HCT116 (cell line): ENCODE measurements at regions not wholly inside any gene's neighbourhood (a gene's known extent, or its start where the extent isn't known, plus 50 kb on each side); places are given as distances from the start of the nearest gene placed in this dataset.

ENCODE experiments used
- ATAC-seq: fragments of 200-7000 bp; cut with Tn5 transposase; 2 replicates; pipeline ENCODE4 v1.9.1; 2020; ENCODE audit warnings: mild to moderate bottlenecking, moderate library complexity
- BruUV-seq: library from RNA; stranded (reverse); fragments of 400-500 nt; replicated peaks from 2 replicates; lab custom pipeline; 2021; lab: Mats Ljungman, UMichigan
- CTCF ChIA-PET: fragments of 300-600 bp; sonication (Branson Sonifier 250); formaldehyde crosslinking; loops from one replicate; lab custom pipeline; 2021; ENCODE audit warnings: antibody characterized with exemption; lab: Charles Lee
- POLR2A ChIA-PET: fragments of 300-600, 350-600 bp; sonication (Branson Sonifier 250); formaldehyde crosslinking; loops from one replicate; lab custom pipeline; 2021; ENCODE audit warnings: antibody characterized with exemption; lab: Charles Lee
- RAD21 ChIA-PET, 2 experiments: fragments of 300-600 bp; sonication (Branson Sonifier 250); formaldehyde crosslinking; loops; one replicate each; lab custom pipeline; 2023; ENCODE audit warnings: low total read pairs in 2 of 2; ENCODE audit not compliant: uncharacterized antibody in 2 of 2, unreplicated experiment in 2 of 2, low non-redundant PET in 1 of 2; lab: Charles Lee
- DNase-seq: peaks from one replicate; pipeline ENCODE4 v3.0.0-alpha.2; 2010; ENCODE audit warnings: low read depth, low spot score
- H2AFZ ChIP-seq: fragments of 200-600 bp; shearing (Covaris generic), sonication (generic); 2 replicates; pipeline ENCODE4 v1.6.1; 2017; ENCODE audit warnings: low read depth, mixed run types, mixed read lengths, antibody characterized with exemption, low read length; ENCODE audit not compliant: poor library complexity, severe bottlenecking
- H3K27ac ChIP-seq: 2 replicates; pipeline ENCODE4 v1.5.1; 2012; ENCODE audit warnings: low read depth, low read length
- H3K27me3 ChIP-seq: fragments of 200-600 bp; sonication (generic); 2 replicates; pipeline ENCODE4 v1.6.1; 2016; ENCODE audit warnings: mixed run types, low read length, mixed read lengths; ENCODE audit not compliant: insufficient read depth
- H3K36me3 ChIP-seq, 2 experiments: fragments of 200-500 bp in 1 of 2; fragments of 200-600 bp in 1 of 2; sonication (Bioruptor generic) in 1 of 2; sonication (generic) in 1 of 2; 2 replicates each; pipeline versions ENCODE4 v1.5.1 to v1.6.1; 2014 to 2016; ENCODE audit warnings: low read length in 2 of 2, inconsistent platforms in 1 of 2, mixed read lengths in 1 of 2, mixed run types in 1 of 2; ENCODE audit not compliant: insufficient read depth in 2 of 2, control insufficient read depth in 1 of 2
- H3K4me1 ChIP-seq, 2 experiments: fragments of 200-600 bp in 1 of 2; sonication (generic) in 1 of 2; 2 replicates each; pipeline versions ENCODE4 v1.5.1 to v1.6.1; 2012 to 2017; ENCODE audit warnings: low read length in 2 of 2, inconsistent platforms in 1 of 2, mild to moderate bottlenecking in 1 of 2, mixed read lengths in 1 of 2, mixed run types in 1 of 2, moderate library complexity in 1 of 2; ENCODE audit not compliant: insufficient read depth in 2 of 2, control insufficient read depth in 1 of 2
- H3K4me2 ChIP-seq: fragments of 200-600 bp; sonication (generic); 2 replicates; pipeline ENCODE4 v1.6.1; 2017; ENCODE audit warnings: mixed run types, low read length, mixed read lengths
- H3K4me3 ChIP-seq, 2 experiments: fragments of 200-600 bp in 1 of 2; sonication (generic) in 1 of 2; replicated peaks in 1 of 2; 2 replicates each; pipeline ENCODE4 v1.5.1; 2011 to 2016; ENCODE audit warnings: low read length in 2 of 2, control low read depth in 1 of 2, low read depth in 1 of 2, mild to moderate bottlenecking in 1 of 2, mixed read lengths in 1 of 2, mixed run types in 1 of 2
- H3K79me2 ChIP-seq: fragments of 200-600 bp; sonication (generic); 2 replicates; pipeline ENCODE4 v1.6.1; 2017; ENCODE audit warnings: mild to moderate bottlenecking, mixed run types, low read length, moderate library complexity, mixed read lengths; ENCODE audit not compliant: insufficient read depth
- H3K9ac ChIP-seq: fragments of 200-600 bp; sonication (generic); 2 replicates; pipeline ENCODE4 v1.6.1; 2016; ENCODE audit warnings: low read length, mixed read lengths
- H3K9me2 ChIP-seq: fragments of 200-600 bp; sonication (generic), shearing (Covaris generic); 2 replicates; pipeline ENCODE4 v1.6.1; 2017; ENCODE audit warnings: mixed run types, mild to moderate bottlenecking, moderate library complexity; ENCODE audit not compliant: insufficient read depth
- H3K9me3 ChIP-seq, 2 experiments: fragments of 200-500 bp in 1 of 2; fragments of 200-600 bp in 1 of 2; sonication (Bioruptor generic) in 1 of 2; sonication (generic) in 1 of 2; 2 replicates each; pipeline ENCODE4 v1.6.1; 2014 to 2017; ENCODE audit warnings: low read length in 2 of 2, mixed read lengths in 2 of 2, inconsistent platforms in 1 of 2, low read depth in 1 of 2, mild to moderate bottlenecking in 1 of 2, mixed run types in 1 of 2, moderate library complexity in 1 of 2; ENCODE audit not compliant: control insufficient read depth in 1 of 2, insufficient read depth in 1 of 2
- H4K20me1 ChIP-seq: fragments of 200-600 bp; sonication (generic), shearing (Covaris generic); 2 replicates; pipeline ENCODE4 v1.6.1; 2017; ENCODE audit warnings: mixed run types, mild to moderate bottlenecking, moderate library complexity; ENCODE audit not compliant: insufficient read depth
- CBX3 ChIP-seq: IDR thresholded peaks from 2 replicates; pipeline ENCODE4 v1.6.1; 2012; ENCODE audit warnings: low read depth
- ELF1 ChIP-seq: IDR thresholded peaks from 2 replicates; pipeline ENCODE4 v1.6.1; 2012; ENCODE audit warnings: low read depth, borderline replicate concordance
- EZH2phosphoT487 ChIP-seq: fragments of 200-600 bp; IDR thresholded peaks from 2 replicates; pipeline ENCODE4 v1.6.1; 2018; ENCODE audit warnings: antibody characterized with exemption, borderline replicate concordance
- JUND ChIP-seq: IDR thresholded peaks from 2 replicates; pipeline ENCODE4 v1.6.1; 2012
- POLR2AphosphoS5 ChIP-seq: IDR thresholded peaks from 2 replicates; pipeline ENCODE4 v1.6.1; 2011; ENCODE audit warnings: mild to moderate bottlenecking, low read depth, low read length, moderate library complexity
- SIN3A ChIP-seq: IDR thresholded peaks from 2 replicates; pipeline ENCODE4 v1.6.1; 2012; ENCODE audit warnings: low read depth
- SP1 ChIP-seq: IDR thresholded peaks from 2 replicates; pipeline ENCODE4 v1.6.1; 2012; ENCODE audit warnings: low read depth
- TCF7L2 ChIP-seq: IDR thresholded peaks from 2 replicates; pipeline ENCODE4 v1.7.0; 2011; ENCODE audit warnings: borderline replicate concordance, inconsistent platforms; ENCODE audit not compliant: insufficient read depth, insufficient read length; ENCODE audit errors: extremely low read depth
- YY1 ChIP-seq: IDR thresholded peaks from 2 replicates; pipeline ENCODE4 v1.6.1; 2011; ENCODE audit warnings: low read length, low read depth, moderate library complexity, mild to moderate bottlenecking; ENCODE audit not compliant: insufficient replicate concordance; ENCODE audit errors: extremely low read depth
- ZFX ChIP-seq: fragments of 450-650 bp; IDR thresholded peaks from 2 replicates; pipeline ENCODE4 v1.6.1; 2017
- ZNF274 ChIP-seq: fragments of 200-500 bp; sonication (Bioruptor generic); IDR thresholded peaks from 2 replicates; pipeline ENCODE4 v1.6.1; 2014; ENCODE audit warnings: mild to moderate bottlenecking, low read depth, low read length, inconsistent platforms
- intact Hi-C: fragments of 100-400 bp; cut with micrococcal nuclease; formaldehyde crosslinking; loops from 2 replicates; pipeline ENCODE4 v1.10.0; 2022
- TF ChIP-seq, protein P1 (sequence below), 3 experiments: fragments of 200-600 bp in 1 of 3; sonication (generic) in 1 of 3; IDR thresholded peaks in 2 of 3; conservative IDR thresholded peaks in 1 of 3; 2 replicates each; pipeline ENCODE4 v1.5.1; 2012 to 2017; ENCODE audit warnings: low read depth in 2 of 3, low read length in 2 of 3, antibody characterized with exemption in 1 of 3, borderline replicate concordance in 1 of 3, control low read depth in 1 of 3, mild to moderate bottlenecking in 1 of 3, mixed read lengths in 1 of 3, mixed run types in 1 of 3, moderate library complexity in 1 of 3; ENCODE audit not compliant: insufficient read depth in 1 of 3
- TF ChIP-seq, protein P2 (sequence below): IDR thresholded peaks from 2 replicates; pipeline ENCODE4 v1.6.1; 2012
- TF ChIP-seq, protein P3 (sequence below): IDR thresholded peaks from 2 replicates; pipeline ENCODE4 v1.6.1; 2011; ENCODE audit warnings: mild to moderate bottlenecking, low read length, moderate library complexity; ENCODE audit not compliant: insufficient replicate concordance; ENCODE audit errors: extremely low read depth
- TF ChIP-seq, protein P4 (sequence below): IDR thresholded peaks from 2 replicates; pipeline ENCODE4 v1.6.1; 2012

DNA sequence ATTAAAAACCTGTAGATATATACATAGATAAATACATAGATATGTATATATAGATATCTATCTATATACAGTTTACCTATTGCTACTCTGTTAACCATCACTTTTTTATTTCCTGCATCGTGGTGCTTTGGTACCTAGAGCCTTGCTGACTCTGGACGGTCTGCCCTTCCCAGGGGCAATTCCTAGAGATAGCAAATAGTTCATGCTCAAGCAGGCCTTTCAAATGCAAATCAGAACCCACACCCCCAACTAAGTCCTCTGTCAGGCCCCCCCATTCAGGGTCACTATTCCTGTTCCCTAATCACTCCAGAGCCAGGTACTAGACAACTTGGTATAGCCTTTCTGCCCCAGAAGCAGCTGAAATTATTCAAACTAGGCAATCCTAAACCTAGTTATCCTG lies 273.5 kb upstream of the ADGRL3 start:
- intact Hi-C loops: no loop called here
- peaks cover 9 to 16% of the 10 kb centered on the region in 2 experiments; a peak in 2 of 4 replicates for H3K9me3 ChIP-seq
- TF ChIP-seq, protein P1, sequence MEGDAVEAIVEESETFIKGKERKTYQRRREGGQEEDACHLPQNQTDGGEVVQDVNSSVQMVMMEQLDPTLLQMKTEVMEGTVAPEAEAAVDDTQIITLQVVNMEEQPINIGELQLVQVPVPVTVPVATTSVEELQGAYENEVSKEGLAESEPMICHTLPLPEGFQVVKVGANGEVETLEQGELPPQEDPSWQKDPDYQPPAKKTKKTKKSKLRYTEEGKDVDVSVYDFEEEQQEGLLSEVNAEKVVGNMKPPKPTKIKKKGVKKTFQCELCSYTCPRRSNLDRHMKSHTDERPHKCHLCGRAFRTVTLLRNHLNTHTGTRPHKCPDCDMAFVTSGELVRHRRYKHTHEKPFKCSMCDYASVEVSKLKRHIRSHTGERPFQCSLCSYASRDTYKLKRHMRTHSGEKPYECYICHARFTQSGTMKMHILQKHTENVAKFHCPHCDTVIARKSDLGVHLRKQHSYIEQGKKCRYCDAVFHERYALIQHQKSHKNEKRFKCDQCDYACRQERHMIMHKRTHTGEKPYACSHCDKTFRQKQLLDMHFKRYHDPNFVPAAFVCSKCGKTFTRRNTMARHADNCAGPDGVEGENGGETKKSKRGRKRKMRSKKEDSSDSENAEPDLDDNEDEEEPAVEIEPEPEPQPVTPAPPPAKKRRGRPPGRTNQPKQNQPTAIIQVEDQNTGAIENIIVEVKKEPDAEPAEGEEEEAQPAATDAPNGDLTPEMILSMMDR (IDR thresholded peaks at IDR 0.05 in 2 of 3, conservative IDR thresholded peaks at IDR 0.05 in 1 of 3; ENCODE audit: borderline replicate concordance in 1 of 3, insufficient read depth in 1 of 3, low read depth in 2 of 3, low read length in 2 of 3): no peak
- no peak for TF ChIP-seq ZNF274
- no peak for TF ChIP-seq ZFX
- TF ChIP-seq POLR2AphosphoS5: no peak
- TF ChIP-seq YY1: no peak
- TF ChIP-seq EZH2phosphoT487: no peak
- TF ChIP-seq CBX3: no peak
- TF ChIP-seq, protein P2, sequence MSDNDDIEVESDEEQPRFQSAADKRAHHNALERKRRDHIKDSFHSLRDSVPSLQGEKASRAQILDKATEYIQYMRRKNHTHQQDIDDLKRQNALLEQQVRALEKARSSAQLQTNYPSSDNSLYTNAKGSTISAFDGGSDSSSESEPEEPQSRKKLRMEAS: no peak
- TF ChIP-seq SP1: no peak
- TF ChIP-seq, protein P3, sequence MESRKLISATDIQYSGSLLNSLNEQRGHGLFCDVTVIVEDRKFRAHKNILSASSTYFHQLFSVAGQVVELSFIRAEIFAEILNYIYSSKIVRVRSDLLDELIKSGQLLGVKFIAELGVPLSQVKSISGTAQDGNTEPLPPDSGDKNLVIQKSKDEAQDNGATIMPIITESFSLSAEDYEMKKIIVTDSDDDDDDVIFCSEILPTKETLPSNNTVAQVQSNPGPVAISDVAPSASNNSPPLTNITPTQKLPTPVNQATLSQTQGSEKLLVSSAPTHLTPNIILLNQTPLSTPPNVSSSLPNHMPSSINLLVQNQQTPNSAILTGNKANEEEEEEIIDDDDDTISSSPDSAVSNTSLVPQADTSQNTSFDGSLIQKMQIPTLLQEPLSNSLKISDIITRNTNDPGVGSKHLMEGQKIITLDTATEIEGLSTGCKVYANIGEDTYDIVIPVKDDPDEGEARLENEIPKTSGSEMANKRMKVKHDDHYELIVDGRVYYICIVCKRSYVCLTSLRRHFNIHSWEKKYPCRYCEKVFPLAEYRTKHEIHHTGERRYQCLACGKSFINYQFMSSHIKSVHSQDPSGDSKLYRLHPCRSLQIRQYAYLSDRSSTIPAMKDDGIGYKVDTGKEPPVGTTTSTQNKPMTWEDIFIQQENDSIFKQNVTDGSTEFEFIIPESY: no peak
- TF ChIP-seq, protein P4, sequence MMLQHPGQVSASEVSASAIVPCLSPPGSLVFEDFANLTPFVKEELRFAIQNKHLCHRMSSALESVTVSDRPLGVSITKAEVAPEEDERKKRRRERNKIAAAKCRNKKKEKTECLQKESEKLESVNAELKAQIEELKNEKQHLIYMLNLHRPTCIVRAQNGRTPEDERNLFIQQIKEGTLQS: no peak
- no peak for TF ChIP-seq SIN3A
- TF ChIP-seq ELF1: no peak
- TF ChIP-seq JUND: no peak
- no peak for TF ChIP-seq TCF7L2
- CTCF ChIA-PET: no interaction called here
- H3K9ac ChIP-seq: no peak overlapping the region
- no peaks in the 10 kb centered on the region for H3K79me2 ChIP-seq
- DNase-seq: no peak
- no peak overlapping the region for H2AFZ ChIP-seq
- no peak overlapping the region for H3K27ac ChIP-seq
- POLR2A ChIA-PET: no interaction called here
- RAD21 ChIA-PET: no interaction called here
- BruUV-seq: no TSS peak
- H3K27me3 ChIP-seq: no peaks in the 10 kb centered on the region
- no peak for ATAC-seq
- no peaks in the 10 kb centered on the region for H3K4me1 ChIP-seq
- no peak overlapping the region for H3K4me3 ChIP-seq
- no peaks in the 10 kb centered on the region for H3K36me3 ChIP-seq
- no peaks in the 10 kb centered on the region for H4K20me1 ChIP-seq
- no peak overlapping the region for H3K4me2 ChIP-seq
- H3K9me2 ChIP-seq: no peaks in the 10 kb centered on the region
